ENCODE measurements at regions not wholly inside any gene's neighbourhood (a gene's known extent, or its start where the extent isn't known, plus 50 kb on each side); places are given as distances from the start of the nearest gene placed in this dataset.
A peak's percentile ranks its signal among the peaks of the same experiment; 100 is the strongest.

GRCh38 chr13:104011505-104012241 lies 945.5 kb upstream of the SLC10A2 start:
- no peaks in the 10 kb centered on the region for H3K36me3 ChIP-seq
- H3K27ac ChIP-seq = no peak overlapping the region
- no peaks in the 10 kb centered on the region for H3K27me3 ChIP-seq
- no peak overlapping the region for H3K4me3 ChIP-seq
- peaks cover 12% of the 10 kb centered on the region for H3K4me1 ChIP-seq (ENCODE audit: low read depth)
- no peak for TF ChIP-seq CTCF (IDR thresholded peaks at IDR 0.05; ENCODE audit: low read depth, low read length)
- peak; percentile 10 to 20 for DNase-seq (ENCODE audit: low read depth in 1 of 2, low spot score in 1 of 2)
- H3K9me3 ChIP-seq (ENCODE audit: low read depth) = no peaks in the 10 kb centered on the region

DNA sequence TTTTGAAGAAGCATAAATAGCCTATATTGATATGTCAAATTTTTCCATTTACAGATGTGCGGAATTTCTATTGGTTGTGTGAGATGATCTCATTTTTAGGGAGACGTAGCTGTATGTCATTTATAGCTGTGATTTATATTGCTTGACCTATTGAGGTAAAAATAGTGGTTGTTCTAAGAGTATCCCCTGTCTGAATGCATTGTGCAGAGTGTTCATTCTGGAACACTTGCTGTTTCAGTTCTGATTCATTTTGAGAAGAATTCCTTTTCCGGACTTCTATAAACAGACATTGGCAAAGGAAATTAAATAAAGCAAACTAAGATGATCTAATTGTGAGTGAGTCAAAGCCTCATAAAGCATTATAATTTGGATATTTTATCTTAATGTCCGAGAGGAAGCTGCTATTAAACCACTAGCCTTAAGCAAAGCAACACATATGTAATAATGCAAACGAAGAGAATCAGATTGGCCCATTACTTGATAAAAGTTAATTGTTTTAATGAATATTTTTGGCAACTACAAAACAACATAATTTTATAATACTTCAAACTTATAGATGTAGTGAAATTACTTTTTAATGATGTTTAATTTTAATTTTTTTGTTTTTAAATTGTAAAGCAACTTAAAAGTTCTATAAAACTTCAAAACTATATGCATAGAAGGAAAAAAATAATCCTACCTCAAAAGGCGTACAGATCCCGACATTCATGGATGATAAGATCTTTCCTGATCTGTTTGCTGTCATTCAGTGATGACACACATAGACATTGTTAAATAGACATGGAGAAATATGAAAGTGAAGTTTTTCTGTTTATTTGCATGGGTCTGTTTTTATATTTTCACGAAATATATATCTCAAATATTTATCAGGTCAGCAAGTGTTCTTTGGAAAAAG lies 942.6 kb upstream of the SLC10A2 start:
- peaks cover 11% of the 10 kb centered on the region for H3K4me1 ChIP-seq (ENCODE audit: low read depth)
- H3K27ac ChIP-seq = no peak overlapping the region
- no peaks in the 10 kb centered on the region for H3K27me3 ChIP-seq
- no peaks in the 10 kb centered on the region for H3K36me3 ChIP-seq
- DNase-seq (ENCODE audit: low read depth in 1 of 2, low spot score in 1 of 2) = peak in 1 of 2 donors; percentile 23
- H3K9me3 ChIP-seq (ENCODE audit: low read depth) = no peaks in the 10 kb centered on the region
- no peak for TF ChIP-seq CTCF (IDR thresholded peaks at IDR 0.05; ENCODE audit: low read depth, low read length)
- no peak overlapping the region for H3K4me3 ChIP-seq

DNA sequence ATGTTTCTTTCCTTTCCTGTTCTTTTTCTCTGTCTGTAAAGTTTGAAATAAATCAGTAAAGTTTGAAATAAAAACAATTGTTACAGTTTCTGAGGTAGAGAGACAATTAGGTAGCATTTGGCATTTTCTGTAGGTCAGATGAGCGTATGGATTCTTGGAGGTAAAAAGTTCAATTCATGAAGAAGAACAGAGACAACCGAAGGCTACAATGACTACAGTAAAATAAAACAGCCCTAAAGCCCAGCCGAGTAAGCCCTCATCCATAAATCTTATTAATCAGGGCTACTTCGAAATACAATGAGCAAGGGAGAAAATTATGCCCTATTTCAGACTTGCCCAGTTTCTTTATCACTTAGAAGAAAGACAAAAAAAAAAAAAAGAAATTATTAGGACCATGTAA lies 941.9 kb upstream of the SLC10A2 start:
- peaks cover 11% of the 10 kb centered on the region for H3K4me1 ChIP-seq (ENCODE audit: low read depth)
- H3K4me3 ChIP-seq = no peak overlapping the region
- DNase-seq (ENCODE audit: low read depth in 1 of 2, low spot score in 1 of 2) = no peak
- no peaks in the 10 kb centered on the region for H3K27me3 ChIP-seq
- H3K9me3 ChIP-seq (ENCODE audit: low read depth) = no peaks in the 10 kb centered on the region
- no peak for TF ChIP-seq CTCF (IDR thresholded peaks at IDR 0.05; ENCODE audit: low read depth, low read length)
- H3K36me3 ChIP-seq = no peaks in the 10 kb centered on the region
- H3K27ac ChIP-seq = no peak overlapping the region

DNA sequence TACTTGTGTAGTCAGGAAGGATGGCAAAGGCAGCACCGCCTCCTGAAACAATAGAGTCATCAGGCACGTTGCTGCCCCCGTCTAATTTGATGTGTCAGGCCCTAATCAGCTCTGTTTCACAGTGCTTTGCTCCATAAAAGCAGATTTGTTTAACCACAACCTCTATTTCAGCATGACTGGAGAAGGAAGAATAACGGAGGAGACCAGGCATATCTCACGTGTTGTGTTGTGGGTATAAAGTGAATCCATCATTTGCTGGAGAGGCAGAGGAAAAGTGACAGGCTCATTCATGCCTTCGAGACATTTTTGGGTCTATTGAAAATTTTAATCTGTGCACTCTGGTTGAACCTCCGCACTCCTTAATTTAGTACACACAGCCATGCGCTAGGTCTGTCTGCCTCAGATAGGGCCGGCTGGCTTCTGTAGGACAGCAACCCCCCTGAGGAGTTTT lies 940.4 kb upstream of the SLC10A2 start:
- H3K27me3 ChIP-seq = no peaks in the 10 kb centered on the region
- no peak for TF ChIP-seq CTCF (IDR thresholded peaks at IDR 0.05; ENCODE audit: low read depth, low read length)
- no peak overlapping the region for H3K27ac ChIP-seq
- no peaks in the 10 kb centered on the region for H3K36me3 ChIP-seq
- H3K4me3 ChIP-seq = no peak overlapping the region
- peak; percentile 18 to 62 for DNase-seq (ENCODE audit: low read depth in 1 of 2, low spot score in 1 of 2)
- no peaks in the 10 kb centered on the region for H3K9me3 ChIP-seq (ENCODE audit: low read depth)
- H3K4me1 ChIP-seq (ENCODE audit: low read depth) = peaks cover 23% of the 10 kb centered on the region

- H3K4me3 ChIP-seq = no peak overlapping the region
- no peak overlapping the region for H3K27ac ChIP-seq
- no peak for DNase-seq (ENCODE audit: low read depth in 1 of 2, low spot score in 1 of 2)
- no peak for TF ChIP-seq CTCF (IDR thresholded peaks at IDR 0.05; ENCODE audit: low read depth, low read length)
- H3K9me3 ChIP-seq (ENCODE audit: low read depth) = no peaks in the 10 kb centered on the region
- no peaks in the 10 kb centered on the region for H3K36me3 ChIP-seq
- H3K27me3 ChIP-seq = no peaks in the 10 kb centered on the region
- H3K4me1 ChIP-seq (ENCODE audit: low read depth) = peaks cover 23% of the 10 kb centered on the region
Measured at GRCh38 chr13:104004572-104004971, 938.4 kb upstream of the SLC10A2 start.

Measured in cardiac muscle cell (in vitro differentiated cells and primary cell).